GM19023 (cell line): ENCODE measurements at regions not wholly inside any gene's neighbourhood (a gene's known extent, or its start where the extent isn't known, plus 50 kb on each side); places are given as distances from the start of the nearest gene placed in this dataset.
"Not testable (repeated sequence)": the region's sequence is repeated elsewhere in the genome, so short reads cannot be mapped to it uniquely, and the experiment has no call there.

ENCODE experiments used
- ATAC-seq: cut with Tn5 transposase; IDR thresholded peaks from one replicate; pipeline ENCODE4 v1.9.1; 2021; ENCODE audit warnings: mild to moderate bottlenecking, moderate library complexity; ENCODE audit not compliant: unreplicated experiment

DNA sequence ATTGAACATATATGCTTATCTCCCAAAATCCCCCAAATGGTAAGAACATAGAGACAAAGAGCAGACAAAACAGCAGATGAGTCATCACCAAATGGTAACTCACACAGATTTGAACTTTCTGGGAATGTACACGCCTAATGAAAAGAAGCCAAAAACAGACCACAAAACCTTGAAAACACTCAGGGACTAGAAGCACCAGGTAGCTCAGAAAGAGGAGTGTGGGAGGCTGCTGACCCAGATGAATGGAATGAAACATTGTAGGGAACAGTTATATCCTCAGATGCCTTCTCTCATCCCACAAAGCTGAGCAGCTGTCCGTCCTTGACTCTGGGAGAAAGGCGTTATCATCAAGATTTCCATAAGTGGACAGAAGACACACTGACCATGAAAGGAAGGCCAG, 307.0 kb upstream of the USP25 start:
- ATAC-seq, result no peak

DNA sequence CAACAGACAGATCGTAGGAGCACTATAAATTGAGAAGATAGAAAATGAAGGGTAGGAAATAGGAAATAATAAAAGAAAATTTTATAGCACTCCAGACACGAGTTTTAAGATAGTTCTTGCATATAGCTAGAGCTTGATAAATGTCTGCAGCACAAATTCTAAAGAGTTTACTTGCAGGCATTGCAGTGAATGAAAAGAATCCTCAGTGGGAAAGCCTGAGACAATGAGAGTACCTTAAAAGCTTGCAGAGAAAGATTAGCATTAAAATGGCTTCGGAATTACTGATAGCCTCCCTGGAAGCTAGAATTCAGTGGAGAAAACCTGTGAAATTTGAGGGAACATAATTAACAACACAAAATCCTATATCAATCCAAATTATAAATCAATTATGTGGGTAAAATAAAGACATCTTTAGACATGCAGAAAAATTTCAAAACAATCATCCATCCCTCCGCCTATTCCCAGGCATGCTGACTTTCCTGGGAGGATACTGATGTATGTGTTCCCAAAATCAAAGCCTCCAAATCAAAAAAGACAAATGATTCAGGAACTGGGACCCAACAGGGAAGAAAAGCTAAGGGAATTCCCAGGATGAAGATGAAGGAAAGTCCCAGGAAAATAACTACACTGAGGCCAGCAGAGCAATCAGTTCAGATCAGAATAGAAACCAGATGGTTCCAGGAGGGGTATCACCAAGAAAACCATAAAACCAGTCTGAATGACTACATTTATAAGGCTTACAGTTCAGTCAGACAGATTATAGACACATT, 305.9 kb upstream of the USP25 start:
- ATAC-seq, result no peak

DNA sequence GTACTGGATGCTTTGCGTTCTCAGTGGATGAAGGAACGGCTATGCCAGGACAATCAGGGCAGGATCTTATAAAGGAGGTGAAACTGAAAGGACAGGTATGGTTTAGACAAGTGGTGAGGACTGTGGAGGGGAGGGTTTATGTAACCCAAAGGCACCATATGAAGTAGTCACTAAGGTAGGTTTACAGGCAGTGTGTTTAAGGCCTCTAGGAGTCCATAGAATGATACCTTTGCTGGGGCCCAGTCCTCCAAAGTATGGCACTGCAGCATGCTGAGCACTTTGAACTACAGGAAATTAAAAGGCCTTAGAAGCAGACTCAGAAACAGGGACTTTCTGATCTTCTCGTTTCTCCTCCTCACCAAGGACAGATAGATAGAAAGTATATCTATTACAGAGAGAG, 304.7 kb upstream of the USP25 start:
- ATAC-seq, result no peak

- ATAC-seq, result no peak
These were observed 299.8 kb upstream of the USP25 start for GRCh38 chr21:15430023-15430422.

DNA sequence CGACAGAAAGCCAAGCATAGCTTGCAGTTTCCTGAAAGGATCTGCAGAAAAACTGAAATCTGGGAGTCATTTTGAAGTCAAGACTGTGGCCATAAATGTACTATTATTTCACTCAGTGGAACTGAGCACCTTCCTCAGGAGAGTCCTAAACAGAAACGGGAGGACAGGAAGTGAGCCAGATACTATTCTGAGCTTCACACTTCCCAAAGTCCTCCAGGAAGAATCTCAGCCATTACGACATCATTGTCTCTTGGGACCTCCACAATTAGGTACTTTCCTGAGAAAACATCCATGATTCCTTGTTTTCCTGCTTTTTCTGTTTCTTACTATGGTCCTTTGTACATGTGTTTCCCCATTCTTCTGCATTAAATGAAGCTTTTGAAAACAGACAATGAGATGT, 299.2 kb upstream of the USP25 start:
- no peak for ATAC-seq

GRCh38 chr21:15431053-15431452, 298.7 kb upstream of the USP25 start:
- no peak for ATAC-seq

- ATAC-seq, result no peak
These were observed 296.7 kb upstream of the USP25 start for GRCh38 chr21:15433091-15433490.

DNA sequence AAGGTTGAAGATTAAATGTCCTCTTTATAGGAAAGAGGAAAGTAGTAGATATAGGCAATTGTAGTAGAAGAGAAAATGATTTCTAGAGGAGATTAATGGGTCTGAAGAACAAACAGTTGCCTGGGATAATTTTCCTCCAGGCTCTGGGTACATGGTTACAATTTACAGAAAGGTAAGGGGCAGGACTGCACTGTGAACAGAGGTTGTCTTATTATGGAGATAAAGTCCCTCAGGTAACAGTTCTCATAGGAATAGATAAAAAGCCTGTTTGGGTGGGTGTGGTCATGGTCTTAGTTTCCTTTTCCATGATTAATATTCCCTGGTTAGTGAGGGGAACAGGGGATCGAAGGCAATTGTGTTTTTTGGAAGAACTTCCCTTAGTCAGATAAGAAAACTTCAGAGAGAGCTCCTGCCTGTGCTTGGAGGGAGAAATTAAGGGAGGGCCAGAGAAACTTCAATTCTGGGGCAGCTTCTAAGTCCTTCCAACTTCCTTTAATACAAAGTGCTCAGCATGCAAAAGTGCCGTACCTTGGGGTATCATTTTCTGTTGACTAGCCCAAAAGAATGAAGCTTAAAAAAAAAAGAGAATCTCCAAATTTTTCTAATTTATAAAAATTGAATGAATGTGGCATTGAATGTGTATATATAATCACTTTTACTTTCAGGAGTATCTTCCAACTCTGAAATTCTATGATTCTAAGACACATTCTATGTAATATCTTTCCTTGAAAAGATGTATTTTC, 295.4 kb upstream of the USP25 start:
- no peak for ATAC-seq

DNA sequence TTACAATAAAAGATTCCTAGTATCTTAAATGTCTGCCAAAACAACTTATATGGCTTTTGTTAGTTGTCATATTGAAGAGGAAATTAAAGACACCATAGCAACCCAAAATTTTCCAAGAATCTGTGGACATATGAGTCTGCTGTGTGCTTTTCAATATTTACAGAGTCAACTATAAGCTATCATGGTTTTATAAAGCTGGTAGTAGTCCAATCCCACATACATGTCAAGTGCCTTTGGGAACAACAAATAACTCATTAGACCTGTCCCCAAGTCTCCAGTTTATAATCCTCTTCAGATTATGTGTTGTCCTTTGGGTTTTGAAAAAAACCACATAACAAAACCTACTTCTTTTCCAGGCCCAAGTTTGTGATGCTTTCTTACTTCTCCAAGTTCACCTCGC, 293.8 kb upstream of the USP25 start:
- no peak for ATAC-seq

GRCh38 chr21:15437883-15438282, 291.9 kb upstream of the USP25 start:
- ATAC-seq, result no peak

DNA sequence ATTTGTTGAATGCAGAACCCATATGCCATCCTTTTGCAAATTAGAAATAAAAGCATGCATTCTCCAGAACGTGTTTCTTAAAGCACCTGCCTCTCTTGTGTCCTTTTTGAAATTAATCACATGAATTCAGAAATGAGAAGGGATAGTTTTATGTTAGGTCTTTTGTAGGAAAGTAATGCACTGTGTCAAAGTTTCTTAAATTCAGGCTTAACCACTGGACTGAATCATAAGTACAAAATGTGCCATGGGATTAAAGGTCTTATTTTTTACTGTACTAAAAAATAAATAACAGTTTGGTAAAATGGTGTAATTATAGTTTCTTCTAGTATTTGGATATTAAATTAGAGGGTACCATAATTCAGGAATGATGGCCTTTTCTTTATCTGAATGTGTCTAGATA, 290.1 kb upstream of the USP25 start:
- ATAC-seq, result no peak

DNA sequence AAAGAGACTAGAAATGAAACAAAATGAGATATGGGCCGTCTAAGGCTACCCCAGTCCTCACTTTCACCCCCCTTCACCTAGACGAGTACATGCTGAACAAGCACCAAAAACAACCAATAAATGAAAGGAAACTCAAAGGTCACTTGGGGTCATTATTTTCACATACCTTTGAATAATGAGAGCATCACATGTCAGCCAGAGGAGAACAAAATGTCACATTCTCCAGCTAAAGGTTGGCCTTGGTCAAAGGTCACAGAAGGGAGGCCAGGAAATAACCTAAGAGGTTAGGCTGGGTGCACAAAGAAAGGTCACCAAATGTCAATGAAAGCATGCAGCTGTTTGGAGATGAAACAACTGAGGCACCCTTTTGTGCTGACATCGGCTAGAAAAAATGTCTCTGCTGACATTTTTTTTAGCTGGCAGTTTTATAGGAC, 288.7 kb upstream of the USP25 start:
- ATAC-seq, result no peak

DNA sequence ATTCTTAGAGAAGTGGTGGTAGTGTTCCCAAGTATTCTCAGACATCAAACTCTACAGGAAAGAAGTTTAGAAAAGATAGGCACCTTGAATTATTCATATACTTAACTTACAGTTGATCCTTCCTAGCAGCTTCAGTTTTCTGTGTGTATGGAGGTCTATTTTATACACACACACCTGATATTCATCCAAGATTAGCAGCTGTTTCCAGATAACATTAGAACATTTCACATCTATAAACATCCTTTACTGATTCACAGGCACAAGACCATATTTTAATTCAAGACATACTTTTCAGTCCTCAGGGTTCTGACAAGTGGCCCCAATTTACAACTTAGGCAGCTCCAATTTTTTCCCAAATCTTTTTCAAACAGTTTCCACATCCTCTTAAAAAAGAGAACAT, 287.8 kb upstream of the USP25 start:
- no peak for ATAC-seq

DNA sequence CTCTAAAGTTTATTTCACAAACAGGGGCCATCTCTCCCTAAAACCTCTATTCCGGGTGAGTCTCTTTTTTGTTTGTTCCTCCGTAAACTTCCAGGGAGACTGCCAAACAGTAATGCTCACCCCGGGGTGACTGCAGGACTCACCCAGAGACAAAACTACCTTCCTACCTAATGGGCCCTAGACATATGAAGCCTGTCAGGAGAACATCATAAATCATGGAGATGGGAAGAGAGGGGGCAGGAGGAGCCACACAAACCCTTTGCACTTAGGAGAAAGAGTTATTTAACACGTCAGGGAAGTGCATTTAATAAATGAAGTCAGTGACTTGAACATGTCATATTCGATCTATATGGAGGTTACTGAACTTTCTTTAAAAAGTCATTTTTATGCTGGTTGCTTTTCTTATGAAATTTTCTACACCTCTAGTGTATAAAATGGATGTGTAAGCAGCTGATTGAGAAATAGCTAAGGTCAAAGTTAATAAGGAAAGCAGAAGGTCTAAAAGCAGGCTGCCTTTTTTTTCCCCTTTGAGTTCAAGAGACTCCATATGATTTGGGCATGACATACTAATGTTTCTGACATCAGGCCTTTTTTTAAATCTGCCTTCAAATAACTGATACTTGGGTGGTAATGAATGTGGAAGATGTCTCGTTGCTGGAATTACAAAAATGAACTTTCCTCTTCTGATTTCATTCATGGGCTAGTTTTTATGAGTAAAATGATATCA, 286.9 kb upstream of the USP25 start:
- no peak for ATAC-seq

DNA sequence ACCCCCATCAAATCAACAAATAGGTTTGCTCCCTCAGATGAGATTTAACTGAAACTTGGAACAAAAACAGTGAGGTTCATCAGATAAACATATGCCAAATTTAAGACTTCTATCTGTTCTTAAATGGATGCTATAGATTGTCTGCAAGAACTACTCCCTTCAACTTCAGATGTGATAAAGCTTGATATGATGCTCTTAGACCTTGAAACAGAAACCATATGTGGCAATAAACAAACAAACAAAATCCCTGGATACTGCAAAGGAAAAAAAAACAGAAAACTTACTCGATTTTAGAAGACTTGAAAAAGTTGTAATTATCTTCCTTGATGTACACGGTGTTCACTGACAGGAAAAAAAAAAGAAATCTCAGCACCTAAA, 286.1 kb upstream of the USP25 start:
- ATAC-seq, result no peak

DNA sequence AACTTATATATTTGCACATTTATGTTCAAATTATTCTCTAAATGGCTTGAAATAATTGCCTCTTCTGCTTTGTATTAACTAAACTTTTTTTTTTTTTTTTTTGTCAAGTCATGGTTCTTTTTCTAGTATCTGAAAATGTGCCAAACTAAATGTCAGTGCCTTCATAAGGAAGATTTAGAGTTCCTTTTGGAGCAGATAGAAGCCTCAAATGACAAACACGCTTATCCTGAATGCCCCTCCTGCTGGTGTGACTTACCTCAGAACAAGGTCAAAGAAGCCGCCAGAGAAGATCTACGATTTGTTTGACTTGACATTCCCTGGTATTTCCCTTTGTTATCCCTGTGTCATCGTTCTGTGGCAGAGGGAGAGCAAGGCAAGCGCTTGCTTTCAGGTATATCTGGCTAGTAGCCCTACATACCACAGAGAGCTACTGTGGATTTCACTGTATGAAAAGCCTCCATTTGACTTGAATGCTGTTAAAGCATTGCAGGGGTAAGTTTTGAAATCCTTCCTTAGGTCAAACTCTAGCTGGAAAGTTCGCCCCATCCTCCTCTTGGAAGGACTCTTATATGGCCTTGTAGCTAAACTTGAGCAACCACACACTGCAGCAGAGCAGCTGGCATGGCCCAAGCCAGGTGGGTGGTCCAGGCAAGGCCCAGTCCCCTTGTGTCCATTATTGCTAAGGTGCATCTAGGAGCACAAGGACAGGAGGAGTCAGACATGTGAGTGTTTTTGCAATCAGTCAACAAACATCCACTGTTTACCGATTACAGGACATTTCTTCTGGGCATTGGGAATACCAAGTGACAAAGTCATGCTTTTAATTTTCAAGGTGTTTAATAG, 285.4 kb upstream of the USP25 start:
- no peak for ATAC-seq

GRCh38 chr21:15445327-15445726, 284.5 kb upstream of the USP25 start:
- ATAC-seq, result peak; percentile 78

DNA sequence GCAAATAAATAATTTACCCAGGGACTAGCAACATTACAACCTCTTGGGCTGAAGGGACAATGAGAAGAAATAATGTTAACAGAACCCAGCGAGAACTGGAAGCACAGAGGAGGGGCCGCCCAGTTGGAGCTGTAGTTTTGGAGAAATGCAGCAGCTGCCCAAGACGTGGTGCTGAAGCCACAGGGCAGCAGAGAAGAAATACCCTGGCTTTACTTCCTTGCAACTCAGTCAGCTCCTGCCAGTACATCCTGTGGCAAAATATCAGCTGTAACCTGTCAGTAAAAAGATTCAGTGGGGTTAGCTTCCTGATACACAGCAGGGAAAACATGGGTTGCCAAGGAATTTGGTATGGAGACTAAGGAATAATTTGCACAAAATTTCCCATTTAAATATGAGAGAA, 283.6 kb upstream of the USP25 start:
- ATAC-seq, result no peak

DNA sequence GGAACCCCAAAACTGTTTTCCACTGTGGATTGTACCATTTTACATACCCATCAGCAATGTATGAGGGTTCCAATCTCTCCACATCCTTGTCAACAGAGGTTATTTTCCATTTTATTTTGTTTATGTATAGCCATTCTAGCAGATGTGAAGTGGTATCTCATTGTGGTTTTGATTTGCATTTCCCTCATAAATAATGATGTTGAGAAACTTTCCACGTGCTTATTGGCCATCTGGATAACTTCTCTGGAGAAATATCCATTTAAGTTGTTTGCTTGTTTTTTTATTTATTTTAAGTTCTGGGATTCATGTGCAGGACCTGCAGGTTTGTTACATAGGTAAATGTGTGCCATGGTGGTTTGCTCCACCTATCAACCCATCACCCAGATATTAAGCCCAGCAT, 280.2 kb upstream of the USP25 start:
- ATAC-seq, result no peak

GRCh38 chr21:15453261-15453660, 276.5 kb upstream of the USP25 start:
- ATAC-seq, result no peak

DNA sequence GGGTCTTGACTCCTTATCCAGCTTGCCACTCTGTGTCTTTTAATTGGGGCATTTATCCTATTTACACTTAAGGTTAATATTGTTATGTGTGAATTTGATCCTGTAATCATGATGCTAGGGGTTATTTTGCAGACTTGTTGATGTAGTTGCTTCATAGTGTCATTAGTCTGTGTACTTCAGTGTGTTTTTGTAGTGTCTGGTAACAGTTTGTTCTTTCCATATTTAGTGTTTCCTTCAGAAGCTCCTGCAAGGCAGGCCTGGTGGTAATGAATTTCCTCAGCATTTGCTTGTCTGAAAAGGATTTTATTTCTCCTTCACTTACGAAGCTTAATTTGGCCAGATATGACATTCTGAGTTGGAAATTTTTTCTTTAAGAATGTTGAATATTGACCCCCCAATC, 276.0 kb upstream of the USP25 start:
- ATAC-seq, result not testable (repeated sequence)
